Memory B cell (primary cell): ENCODE measurements at regions not wholly inside any gene's neighbourhood (a gene's known extent, or its start where the extent isn't known, plus 50 kb on each side); places are given as distances from the start of the nearest gene placed in this dataset.
"Not testable (repeated sequence)": the region's sequence is repeated elsewhere in the genome, so short reads cannot be mapped to it uniquely, and the experiment has no call there.

Experiments used
- ATAC-seq: fragments of 150-1000 bp; cut with Tn5 transposase; 2 replicates; pipeline ENCODE4 v1.10.0; 2021; ENCODE audit warnings: low read depth, mild to moderate bottlenecking, moderate library complexity
- DNase-seq, 2 donors: peaks; one replicate each; pipeline ENCODE4 v3.0.0; 2022; ENCODE audit warnings: low spot score in 2 of 2
- H3K27ac Mint-ChIP-seq: one replicate; pipeline ENCODE4 v1.8.0; 2022; ENCODE audit warnings: mild to moderate bottlenecking, moderate library complexity, mixed read lengths
- H3K27me3 Mint-ChIP-seq: one replicate; pipeline ENCODE4 v1.8.0; 2022; ENCODE audit warnings: mixed read lengths
- H3K36me3 Mint-ChIP-seq: one replicate; pipeline ENCODE4 v1.8.0; 2022; ENCODE audit warnings: mild to moderate bottlenecking, mixed read lengths
- H3K4me1 Mint-ChIP-seq: one replicate; pipeline ENCODE4 v1.8.0; 2022; ENCODE audit warnings: mixed read lengths
- H3K4me3 Mint-ChIP-seq: one replicate; pipeline ENCODE4 v1.8.0; 2022; ENCODE audit warnings: mild to moderate bottlenecking, moderate library complexity, mixed read lengths
- H3K9me3 Mint-ChIP-seq: one replicate; pipeline ENCODE4 v1.8.0; 2022; ENCODE audit warnings: mixed read lengths

GRCh38 chr1:207256869-207257268 lies 64.6 kb upstream of the CD55 start:
- Mint-ChIP-seq H3K9me3 (peaks cover 18% of the 10 kb centered on the region), H3K27ac (no peak overlapping the region)

DNA sequence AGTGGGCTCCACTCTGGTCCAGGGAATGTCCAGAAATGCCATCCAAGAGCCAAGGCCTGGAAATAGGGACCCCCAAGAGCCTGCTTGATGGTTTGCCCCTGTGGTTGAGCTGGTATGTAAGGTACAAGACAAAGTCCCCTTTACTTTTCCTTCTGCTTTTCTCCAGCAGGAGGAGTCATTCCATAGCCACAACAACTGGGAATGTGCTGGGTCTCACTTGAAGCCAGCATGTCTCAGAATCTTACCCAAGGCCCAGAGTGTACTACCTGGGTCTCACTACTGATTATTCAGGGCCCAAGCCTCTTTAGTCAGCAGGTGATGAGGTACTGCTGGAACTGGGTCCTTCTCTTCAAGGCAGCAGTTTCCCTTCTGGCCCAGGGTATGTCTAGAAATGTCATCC lies 62.1 kb upstream of the CD55 start:
- peaks cover 17% of the 10 kb centered on the region for H3K9me3 Mint-ChIP-seq
- no peak overlapping the region for H3K27ac Mint-ChIP-seq
- peaks cover 4% of the 10 kb centered on the region for H3K4me1 Mint-ChIP-seq
- no peaks in the 10 kb centered on the region for H3K27me3 Mint-ChIP-seq
- no peak overlapping the region for H3K4me3 Mint-ChIP-seq
- no peak for DNase-seq
- ATAC-seq: no peak
- peaks cover 14% of the 10 kb centered on the region for H3K36me3 Mint-ChIP-seq

More at GRCh38 chr1:207256869-207257268, 64.6 kb upstream of the CD55 start:
- ATAC-seq (no peak), DNase-seq (no peak)
- Mint-ChIP-seq H3K4me1 (no peaks in the 10 kb centered on the region), H3K27me3 (no peaks in the 10 kb centered on the region), H3K4me3 (no peak overlapping the region), H3K36me3 (peaks cover 11% of the 10 kb centered on the region)

DNA sequence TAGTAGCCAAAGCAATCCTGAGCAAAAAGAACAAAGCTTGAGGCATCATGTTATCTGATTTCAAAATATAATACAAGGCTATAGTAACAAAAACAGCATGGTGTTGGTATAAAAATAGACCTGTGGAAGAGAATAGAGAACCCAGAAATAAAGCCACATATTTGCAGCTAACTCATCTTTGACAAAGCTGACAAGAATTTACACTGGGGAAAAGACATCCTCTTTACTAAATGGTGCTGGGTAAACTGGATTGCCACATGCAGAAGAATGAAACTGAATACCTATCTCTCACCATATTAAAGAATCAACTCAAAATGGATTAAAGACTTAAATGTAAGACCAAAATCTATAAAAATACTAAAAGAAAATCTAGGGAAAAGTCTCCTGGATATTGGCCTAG lies 59.5 kb upstream of the CD55 start:
- Mint-ChIP-seq H3K4me1 (peaks cover 4% of the 10 kb centered on the region), H3K4me3 (no peak overlapping the region), H3K36me3 (peaks cover 6% of the 10 kb centered on the region), H3K27ac (no peak overlapping the region), H3K9me3 (peaks cover 7% of the 10 kb centered on the region), H3K27me3 (no peaks in the 10 kb centered on the region)
- ATAC-seq: no peak
- DNase-seq: no peak

DNA sequence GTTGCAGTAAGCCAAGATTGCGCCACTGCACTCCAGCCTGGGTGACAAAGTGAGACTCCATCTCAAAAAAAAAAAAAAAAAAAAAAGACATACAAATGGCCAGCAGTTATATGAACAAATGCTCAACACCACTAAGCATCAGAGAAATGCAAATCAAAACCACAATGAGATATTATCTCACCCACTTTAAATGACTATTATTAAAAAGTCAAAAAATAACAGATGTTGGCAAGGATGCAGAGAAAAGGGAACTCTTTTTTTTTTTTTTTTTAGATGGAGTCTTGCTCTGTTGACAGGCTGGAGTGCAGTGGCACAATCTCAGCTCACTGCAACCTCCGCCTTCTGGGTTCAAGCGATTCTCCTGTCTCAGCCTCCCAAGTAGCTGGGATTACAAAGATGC lies 58.6 kb upstream of the CD55 start:
- H3K27ac Mint-ChIP-seq: not testable (repeated sequence)

DNA sequence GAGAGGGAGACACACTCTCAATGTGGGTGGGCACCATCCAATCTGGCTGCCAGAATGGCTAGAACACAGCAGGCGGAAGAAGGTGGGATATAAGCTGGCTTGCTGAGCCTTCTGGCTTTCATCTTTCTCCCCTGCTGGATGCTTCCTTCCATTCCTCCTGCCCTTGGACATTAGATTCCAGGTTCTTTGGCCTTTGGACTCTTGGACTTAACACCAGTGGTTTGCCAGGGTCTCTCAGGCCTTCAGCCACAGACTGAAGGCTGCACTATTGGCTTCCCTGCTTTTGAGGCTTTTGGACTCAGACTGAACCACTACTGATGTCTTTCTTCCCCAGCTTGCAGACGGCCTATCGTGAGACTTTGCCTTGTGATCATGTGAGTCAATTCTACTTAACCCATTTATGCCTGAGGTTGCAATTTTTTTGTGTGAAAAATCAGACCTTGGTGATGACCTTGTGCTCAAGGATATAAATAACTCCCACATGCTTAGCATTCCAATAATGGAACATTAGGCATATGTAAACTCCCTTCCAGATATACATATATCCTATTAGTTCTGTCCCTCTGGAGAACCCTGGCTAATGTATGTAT lies 56.7 kb upstream of the CD55 start:
- H3K9me3 Mint-ChIP-seq: peaks cover 3% of the 10 kb centered on the region
- DNase-seq: no peak

More for the DNA sequence above, 58.6 kb upstream of the CD55 start:
- H3K27me3 Mint-ChIP-seq, H3K4me1 Mint-ChIP-seq, DNase-seq, H3K9me3 Mint-ChIP-seq, H3K36me3 Mint-ChIP-seq, H3K4me3 Mint-ChIP-seq: not testable (repeated sequence)
- ATAC-seq: peak; percentile 71

GRCh38 chr1:207268337-207268736 lies 53.1 kb upstream of the CD55 start:
- Mint-ChIP-seq H3K4me1 (peaks cover 6% of the 10 kb centered on the region), H3K36me3 (no peaks in the 10 kb centered on the region), H3K27ac (no peak overlapping the region), H3K27me3 (no peaks in the 10 kb centered on the region), H3K4me3 (no peak overlapping the region), H3K9me3 (peaks cover 6% of the 10 kb centered on the region)
- ATAC-seq: no peak
- DNase-seq: no peak

More for the DNA sequence above, 56.7 kb upstream of the CD55 start:
- H3K27ac Mint-ChIP-seq: no peak overlapping the region
- ATAC-seq: no peak
- no peaks in the 10 kb centered on the region for H3K27me3 Mint-ChIP-seq
- peaks cover 3% of the 10 kb centered on the region for H3K36me3 Mint-ChIP-seq
- peaks cover 9% of the 10 kb centered on the region for H3K4me1 Mint-ChIP-seq
- H3K4me3 Mint-ChIP-seq: no peak overlapping the region

GRCh38 chr1:207268753-207269511 lies 52.5 kb upstream of the CD55 start:
- H3K4me1 Mint-ChIP-seq: peaks cover 6% of the 10 kb centered on the region

More at GRCh38 chr1:207268753-207269511, 52.5 kb upstream of the CD55 start:
- peak overlapping the region; percentile 69 for H3K27ac Mint-ChIP-seq
- ATAC-seq: no peak
- peaks cover 7% of the 10 kb centered on the region for H3K9me3 Mint-ChIP-seq
- H3K27me3 Mint-ChIP-seq: no peaks in the 10 kb centered on the region
- no peak overlapping the region for H3K4me3 Mint-ChIP-seq
- peaks cover 1% of the 10 kb centered on the region for H3K36me3 Mint-ChIP-seq
- DNase-seq: no peak
